IMR-90 (cell line): ENCODE measurements at regions not wholly inside any gene's neighbourhood (a gene's known extent, or its start where the extent isn't known, plus 50 kb on each side); places are given as distances from the start of the nearest gene placed in this dataset.

Experiments used
- ATAC-seq: fragments of 200-7000 bp; cut with Tn5 transposase; 2 replicates; pipeline ENCODE4 v1.9.1; 2020; ENCODE audit warnings: low read depth, mild to moderate bottlenecking, moderate library complexity
- BruUV-seq: library from RNA; stranded (reverse); fragments of 400-500 nt; replicated peaks from 2 replicates; lab custom pipeline; 2021; lab: Mats Ljungman, UMichigan
- CTCF ChIA-PET: fragments of 300-600 bp; formaldehyde crosslinking; extraction: SDS; loops from one replicate; lab custom pipeline; 2021; ENCODE audit warnings: antibody characterized with exemption; lab: Yijun Ruan, JAX
- POLR2A ChIA-PET: fragments of 300-600 bp; sonication (Branson Sonifier 250); formaldehyde crosslinking; loops from one replicate; lab custom pipeline; 2022; ENCODE audit warnings: antibody characterized with exemption; ENCODE audit not compliant: unreplicated experiment; lab: Charles Lee
- DNase-seq: peaks from one replicate; pipeline ENCODE4 v3.0.0; 2013
- H2AFZ ChIP-seq: replicated peaks from 2 replicates; pipeline ENCODE3; 2013; ENCODE audit warnings: low read length, mild to moderate bottlenecking; ENCODE audit not compliant: poor library complexity
- H2AK5ac ChIP-seq: 2 replicates; pipeline ENCODE4 v1.6.1; 2013; ENCODE audit warnings: low read depth, low read length, inconsistent platforms
- H2AK9ac ChIP-seq: replicated peaks from 2 replicates; pipeline ENCODE3; 2013; ENCODE audit warnings: mild to moderate bottlenecking, low read depth, low read length, moderate library complexity; ENCODE audit not compliant: poor library complexity
- H2BK120ac ChIP-seq: 2 replicates; pipeline ENCODE4 v1.6.1; 2013; ENCODE audit warnings: low read depth, low read length, inconsistent platforms
- H2BK15ac ChIP-seq: 3 replicates; pipeline ENCODE4 v1.6.1; 2013; ENCODE audit warnings: low read depth, low read length, inconsistent platforms
- H2BK20ac ChIP-seq: 2 replicates; pipeline ENCODE4 v1.6.1; 2013; ENCODE audit warnings: low read depth, mild to moderate bottlenecking, inconsistent platforms, low read length, moderate library complexity
- H2BK5ac ChIP-seq: 2 replicates; pipeline ENCODE4 v1.6.1; 2013; ENCODE audit warnings: mild to moderate bottlenecking, low read depth, low read length, inconsistent platforms; ENCODE audit not compliant: poor library complexity, severe bottlenecking
- H3K14ac ChIP-seq: replicated peaks from 2 replicates; pipeline ENCODE4 v1.6.1; 2013; ENCODE audit warnings: low read depth, low read length, inconsistent platforms
- H3K18ac ChIP-seq: 2 replicates; pipeline ENCODE4 v1.6.1; 2013; ENCODE audit warnings: low read depth, low read length, control low read depth
- H3K23ac ChIP-seq: 2 replicates; pipeline ENCODE4 v1.6.1; 2013; ENCODE audit warnings: low read depth, low read length, inconsistent platforms
- H3K27ac ChIP-seq: 2 replicates; pipeline ENCODE4 v1.5.1; 2013; ENCODE audit warnings: mild to moderate bottlenecking, control low read depth, low read length; ENCODE audit not compliant: insufficient read depth
- H3K27me3 ChIP-seq: 2 replicates; pipeline ENCODE4 v1.6.1; 2013; ENCODE audit warnings: low read length; ENCODE audit not compliant: control insufficient read depth, insufficient read depth
- H3K36me3 ChIP-seq: 2 replicates; pipeline ENCODE4 v1.6.1; 2013; ENCODE audit warnings: low read length, mixed read lengths; ENCODE audit not compliant: control insufficient read depth, insufficient read depth
- H3K4ac ChIP-seq: 2 replicates; pipeline ENCODE4 v1.6.1; 2013; ENCODE audit warnings: low read depth, low read length, inconsistent platforms
- H3K4me1 ChIP-seq: 2 replicates; pipeline ENCODE4 v1.6.1; 2013; ENCODE audit warnings: low read length, mixed read lengths; ENCODE audit not compliant: control insufficient read depth, insufficient read depth
- H3K4me2 ChIP-seq: 2 replicates; pipeline ENCODE4 v1.6.1; 2013; ENCODE audit warnings: low read depth, mild to moderate bottlenecking, control low read depth, low read length, moderate library complexity
- H3K4me3 ChIP-seq: 2 replicates; pipeline ENCODE4 v1.5.1; 2013; ENCODE audit warnings: low read depth, mild to moderate bottlenecking, control low read depth, low read length, moderate library complexity; ENCODE audit not compliant: insufficient read depth
- H3K56ac ChIP-seq: 2 replicates; pipeline ENCODE4 v1.6.1; 2013; ENCODE audit warnings: low read length, inconsistent platforms; ENCODE audit not compliant: insufficient read depth; ENCODE audit errors: extremely low read depth
- H3K79me1 ChIP-seq, 2 experiments: 2 replicates each; pipeline ENCODE4 v1.6.1; 2013; ENCODE audit warnings: low read length in 2 of 2, inconsistent platforms in 1 of 2, low read depth in 1 of 2
- H3K9ac ChIP-seq: 2 replicates; pipeline ENCODE4 v1.6.1; 2013; ENCODE audit warnings: low read depth, low read length, control low read depth
- H3K9me1 ChIP-seq: 2 replicates; pipeline ENCODE4 v1.6.1; 2013; ENCODE audit warnings: low read length, inconsistent platforms; ENCODE audit not compliant: insufficient read depth
- H3K9me3 ChIP-seq: 2 replicates; pipeline ENCODE4 v1.6.1; 2013; ENCODE audit warnings: low read length; ENCODE audit not compliant: control insufficient read depth, insufficient read depth
- H4K20me1 ChIP-seq: 2 replicates; pipeline ENCODE4 v1.6.1; 2013; ENCODE audit warnings: low read length, inconsistent platforms; ENCODE audit not compliant: insufficient read depth
- H4K5ac ChIP-seq: 2 replicates; pipeline ENCODE4 v1.6.1; 2013; ENCODE audit warnings: mild to moderate bottlenecking, low read depth, low read length, control low read depth
- H4K8ac ChIP-seq, 2 experiments: 2 replicates each; pipeline ENCODE4 v1.6.1; 2013; ENCODE audit warnings: low read depth in 2 of 2, low read length in 2 of 2, control low read depth in 1 of 2, inconsistent platforms in 1 of 2
- H4K91ac ChIP-seq: 2 replicates; pipeline ENCODE4 v1.6.1; 2013; ENCODE audit warnings: low read depth, low read length, inconsistent platforms; ENCODE audit not compliant: insufficient read depth
- FOS ChIP-seq: fragments of 150-350 bp; IDR thresholded peaks from 2 replicates; pipeline ENCODE4 v1.6.1; 2016; ENCODE audit warnings: low read depth, low read length
- RAD21 ChIP-seq: IDR thresholded peaks from 2 replicates; pipeline ENCODE4 v1.6.1; 2012; ENCODE audit warnings: low read length, improper control_type of control experiment
- RCOR1 ChIP-seq: IDR thresholded peaks from 2 replicates; pipeline ENCODE4 v1.6.1; 2012; ENCODE audit warnings: mild to moderate bottlenecking, low read length, improper control_type of control experiment; ENCODE audit not compliant: insufficient replicate concordance
- SMC3 ChIP-seq: fragments of 150-350 bp; IDR thresholded peaks from 2 replicates; pipeline ENCODE4 v1.6.1; 2016; ENCODE audit warnings: low read depth, mild to moderate bottlenecking, antibody characterized with exemption, low read length, moderate library complexity
- WGBS, 2 experiments: methylation state at CpG; one replicate each; pipeline versions ENCODE4 v1.1.5 to v1.1.7; 2013; ENCODE audit warnings: missing lambda C conversion rate in 2 of 2; ENCODE audit not compliant: insufficient read length in 1 of 2; ENCODE audit errors: extremely low coverage in 2 of 2; 5-methylcytosine and 5-hydroxymethylcytosine counted together
- dilution Hi-C: fragments of 300-500 bp; cut with HindIII; formaldehyde crosslinking; loops from one replicate; pipeline ENCODE4 v1.14.3; 2018; ENCODE audit warnings: low sequenced_read_pairs; ENCODE audit not compliant: unreplicated experiment
- in situ Hi-C: fragments of 300-500 bp; cut with MboI; formaldehyde crosslinking; loops from 3 replicates; pipeline ENCODE4 v1.14.3; 2019; ENCODE audit warnings: low sequenced_read_pairs, inconsistent platforms, mixed read lengths
- intact Hi-C: fragments of 100-400 bp; cut with micrococcal nuclease; formaldehyde crosslinking; loops from 2 replicates; pipeline ENCODE4 v1.10.0; 2022

DNA sequence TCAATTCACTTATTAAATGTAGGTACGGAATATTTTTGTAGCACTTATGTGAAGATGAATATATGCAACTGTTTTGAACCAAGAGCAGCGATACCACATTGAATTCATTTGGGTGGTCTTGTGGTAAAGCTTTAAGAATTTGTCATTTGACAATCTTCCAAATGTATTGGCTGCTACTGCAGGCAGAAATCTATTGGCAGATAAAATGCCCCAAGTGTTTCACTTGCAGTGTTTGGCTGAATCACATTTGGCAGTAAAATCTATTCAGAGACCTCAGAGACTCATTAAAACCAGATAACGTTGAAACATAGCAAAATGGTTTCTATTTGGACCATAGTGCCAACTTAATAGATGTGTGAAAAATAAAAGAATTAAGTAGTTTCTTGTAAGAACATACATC is 303.4 kb downstream of the FGF13 start:
- in situ Hi-C loops (no loop called here), intact Hi-C loops (no loop called here), dilution Hi-C loops (no loop called here)
- Histone ChIP-seq H2BK15ac (no peak overlapping the region), H3K79me1 (no peaks in the 10 kb centered on the region), H4K5ac (no peak overlapping the region), H3K4me3 (no peak overlapping the region), H3K9ac (no peak overlapping the region), H4K8ac (no peak overlapping the region), H3K27ac (no peak overlapping the region), H3K9me1 (no peaks in the 10 kb centered on the region), H2AFZ (no peak overlapping the region), H4K91ac (no peak overlapping the region), H3K18ac (no peak overlapping the region), H2AK9ac (no peak overlapping the region), H3K4ac (no peak overlapping the region), H2BK120ac (no peak overlapping the region), H3K23ac (no peak overlapping the region), H3K27me3 (no peaks in the 10 kb centered on the region), H3K4me1 (no peaks in the 10 kb centered on the region), H2AK5ac (no peak overlapping the region), H3K14ac (no peak overlapping the region), H2BK20ac (no peak overlapping the region), H3K4me2 (no peak overlapping the region), H4K20me1 (no peaks in the 10 kb centered on the region), H3K9me3 (peaks cover 4% of the 10 kb centered on the region; the same call in 1 of the 2 replicates), H3K36me3 (no peaks in the 10 kb centered on the region), H2BK5ac (no peak overlapping the region), H3K56ac (no peak overlapping the region)
- CTCF ChIA-PET: no interaction called here
- no CpG with 5 or more reads among the region's 3 CpGs for WGBS, 2 experiments
- BruUV-seq: no TSS peak
- DNase-seq (no peak), ATAC-seq (no peak)
- TF ChIP-seq FOS: no peak
- no peak for TF ChIP-seq RAD21
- no peak for TF ChIP-seq SMC3
- TF ChIP-seq RCOR1: no peak
- POLR2A ChIA-PET: no interaction called here
